H1 (cell line): ENCODE measurements at regions not wholly inside any gene's neighbourhood (a gene's known extent, or its start where the extent isn't known, plus 50 kb on each side); places are given as distances from the start of the nearest gene placed in this dataset.

Source experiments
- CTCF ChIA-PET: fragments of 300-600 bp; sonication (Branson Sonifier 250); formaldehyde crosslinking; loops from one replicate; lab custom pipeline; 2021; ENCODE audit not compliant: partially characterized antibody; lab: Charles Lee
- POLR2A ChIA-PET: fragments of 300-600 bp; sonication (Branson Sonifier 250); formaldehyde crosslinking; loops from one replicate; lab custom pipeline; 2021; ENCODE audit warnings: inconsistent platforms; ENCODE audit not compliant: partially characterized antibody; lab: Charles Lee
- DNase-seq, 2 experiments: peaks; one replicate each; pipeline versions ENCODE4 v3.0.0 to v3.0.0-alpha.2; 2010 to 2022; ENCODE audit warnings: low spot score in 2 of 2, low read depth in 1 of 2, mixed read lengths in 1 of 2
- FAIRE-seq: peaks from 2 replicates; lab custom pipeline; 2011; peaks lifted over from hg19 to GRCh38; lab: Jason Lieb, UNC
- H2AFZ ChIP-seq: 2 replicates; pipeline ENCODE4 v1.8.1; 2012; ENCODE audit warnings: low read length, inconsistent platforms
- H2AK5ac ChIP-seq: 2 replicates; pipeline ENCODE4 v1.6.1; 2013; ENCODE audit warnings: low read depth, low read length
- H2BK120ac ChIP-seq: replicated peaks from 2 replicates; pipeline ENCODE3; 2013; ENCODE audit warnings: low read depth, low read length, inconsistent platforms
- H2BK12ac ChIP-seq: 2 replicates; pipeline ENCODE4 v1.6.1; 2013; ENCODE audit warnings: low read depth, low read length
- H2BK15ac ChIP-seq: 2 replicates; pipeline ENCODE4 v1.6.1; 2013; ENCODE audit warnings: low read length
- H2BK20ac ChIP-seq: 2 replicates; pipeline ENCODE4 v1.6.1; 2013; ENCODE audit warnings: low read length
- H2BK5ac ChIP-seq: 2 replicates; pipeline ENCODE4 v1.6.1; 2013; ENCODE audit warnings: low read depth, low read length
- H3K14ac ChIP-seq: 2 replicates; pipeline ENCODE4 v1.6.1; 2013; ENCODE audit warnings: inconsistent platforms; ENCODE audit not compliant: insufficient read length
- H3K18ac ChIP-seq: 2 replicates; pipeline ENCODE4 v1.6.1; 2013; ENCODE audit warnings: low read length; ENCODE audit errors: extremely low read depth
- H3K23ac ChIP-seq: 2 replicates; pipeline ENCODE4 v1.6.1; 2013; ENCODE audit warnings: inconsistent platforms; ENCODE audit not compliant: insufficient read length
- H3K23me2 ChIP-seq: 2 replicates; pipeline ENCODE4 v1.6.1; 2013; ENCODE audit warnings: low read depth, low read length
- H3K27ac ChIP-seq: 2 replicates; pipeline ENCODE4 v1.6.1; 2011; ENCODE audit warnings: low read depth, low read length, inconsistent platforms
- H3K27me3 ChIP-seq, 4 experiments: replicated peaks in 1 of 4; 1 replicate in 1 of 4; 2 replicates in 3 of 4; pipeline versions ENCODE4 v1.6.1 to v1.8.1; 2011 to 2013; ENCODE audit warnings: low read length in 3 of 4, mild to moderate bottlenecking in 3 of 4, inconsistent platforms in 2 of 4, mixed read lengths in 2 of 4, moderate library complexity in 1 of 4; ENCODE audit not compliant: control insufficient read depth in 3 of 4, insufficient read depth in 3 of 4; ENCODE audit errors: extremely low read depth in 1 of 4
- H3K36me3 ChIP-seq, 4 experiments: 2 replicates each; pipeline versions ENCODE4 v1.6.1 to v1.8.1; 2011 to 2013; ENCODE audit warnings: mild to moderate bottlenecking in 4 of 4, low read length in 3 of 4, moderate library complexity in 2 of 4, control low read depth in 1 of 4, inconsistent platforms in 1 of 4; ENCODE audit not compliant: insufficient read depth in 4 of 4, control insufficient read depth in 2 of 4
- H3K4ac ChIP-seq: replicated peaks from 2 replicates; pipeline ENCODE3; 2013; ENCODE audit warnings: low read length, low read depth, mixed read lengths, inconsistent platforms; ENCODE audit not compliant: insufficient read length
- H3K4me1 ChIP-seq, 4 experiments: replicated peaks in 1 of 4; 1 replicate in 1 of 4; 2 replicates in 3 of 4; pipeline versions ENCODE4 v1.6.1 to v1.8.1; 2011 to 2013; ENCODE audit warnings: low read length in 3 of 4, inconsistent platforms in 2 of 4, mixed read lengths in 1 of 4; ENCODE audit not compliant: insufficient read depth in 4 of 4, control insufficient read depth in 3 of 4
- H3K4me2 ChIP-seq, 2 experiments: 2 replicates each; pipeline versions ENCODE4 v1.6.1 to v1.8.1; 2011 to 2013; ENCODE audit warnings: low read depth in 2 of 2, low read length in 2 of 2, control low read depth in 1 of 2, inconsistent platforms in 1 of 2, mild to moderate bottlenecking in 1 of 2; ENCODE audit not compliant: insufficient read depth in 1 of 2
- H3K4me3 ChIP-seq, 4 experiments: fragments of 200-600, 300-600 bp in 1 of 4; sonication (generic), shearing (Covaris generic), sonication (Bioruptor Twin) in 1 of 4; 2 replicates each; pipeline versions ENCODE4 v1.5.1 to v1.8.1; 2011 to 2016; ENCODE audit warnings: low read length in 4 of 4, low read depth in 3 of 4, control low read depth in 2 of 4, inconsistent platforms in 2 of 4, mild to moderate bottlenecking in 2 of 4, mixed read lengths in 1 of 4, moderate library complexity in 1 of 4; ENCODE audit not compliant: insufficient read depth in 2 of 4; ENCODE audit errors: extremely low read depth in 1 of 4
- H3K56ac ChIP-seq: replicated peaks from 2 replicates; pipeline ENCODE3; 2013; ENCODE audit warnings: low read depth, mild to moderate bottlenecking, mixed read lengths, low read length, inconsistent platforms; ENCODE audit not compliant: insufficient read length
- H3K79me1 ChIP-seq: 2 replicates; pipeline ENCODE4 v1.6.1; 2013; ENCODE audit warnings: low read depth, low read length, control low read depth
- H3K79me2 ChIP-seq, 2 experiments: 2 replicates each; pipeline versions ENCODE4 v1.6.1 to v1.8.1; 2012 to 2013; ENCODE audit warnings: low read length in 2 of 2, mild to moderate bottlenecking in 2 of 2, inconsistent platforms in 1 of 2; ENCODE audit not compliant: insufficient read depth in 2 of 2, control insufficient read depth in 1 of 2
- H3K9ac ChIP-seq, 4 experiments: replicated peaks in 1 of 4; 1 replicate in 1 of 4; 2 replicates in 3 of 4; pipeline versions ENCODE4 v1.6.1 to v1.8.1; 2011 to 2013; ENCODE audit warnings: low read depth in 3 of 4, low read length in 3 of 4, control low read depth in 2 of 4, mild to moderate bottlenecking in 2 of 4, moderate library complexity in 2 of 4, inconsistent platforms in 1 of 4; ENCODE audit errors: extremely low read depth in 1 of 4
- H3K9me3 ChIP-seq, 2 experiments: 2 replicates each; pipeline versions ENCODE4 v1.6.1 to v1.8.1; 2012 to 2013; ENCODE audit warnings: mild to moderate bottlenecking in 2 of 2, moderate library complexity in 2 of 2, control low read depth in 1 of 2, inconsistent platforms in 1 of 2, low read depth in 1 of 2, low read length in 1 of 2, mixed read lengths in 1 of 2; ENCODE audit not compliant: insufficient read depth in 2 of 2
- H4K20me1 ChIP-seq, 2 experiments: replicated peaks in 1 of 2; 2 replicates each; pipeline versions ENCODE3 to v1.8.1; 2011 to 2013; ENCODE audit warnings: inconsistent platforms in 2 of 2, low read length in 2 of 2, mild to moderate bottlenecking in 1 of 2; ENCODE audit not compliant: insufficient read depth in 2 of 2, control insufficient read depth in 1 of 2
- H4K5ac ChIP-seq: 2 replicates; pipeline ENCODE4 v1.6.1; 2013; ENCODE audit warnings: low read length, low read depth, mixed read lengths, inconsistent platforms; ENCODE audit not compliant: insufficient read length
- H4K8ac ChIP-seq: 2 replicates; pipeline ENCODE4 v1.8.0; 2013; ENCODE audit warnings: mild to moderate bottlenecking, moderate library complexity, low read length, inconsistent platforms; ENCODE audit not compliant: insufficient read depth; ENCODE audit errors: extremely low read depth
- H4K91ac ChIP-seq: replicated peaks from 2 replicates; pipeline ENCODE3; 2013; ENCODE audit warnings: low read length, mixed read lengths, inconsistent platforms; ENCODE audit not compliant: insufficient read length
- HDAC6 ChIP-seq: IDR thresholded peaks from one replicate; pipeline ENCODE4 v1.7.1; 2012; ENCODE audit warnings: low read depth, mild to moderate bottlenecking, inconsistent platforms, low read length, moderate library complexity
- SIX5 ChIP-seq: IDR thresholded peaks from 2 replicates; pipeline ENCODE4 v1.6.1; 2011; ENCODE audit warnings: mild to moderate bottlenecking, low read depth, low read length
- WGBS, 2 experiments: shearing (Covaris generic) in 1 of 2; methylation state at CpG; one replicate each; pipeline versions ENCODE4 v1.1.6 to v1.1.7; 2013 to 2015; ENCODE audit warnings: low lambda C conversion rate in 2 of 2, mixed read lengths in 2 of 2, inconsistent platforms in 1 of 2, low coverage in 1 of 2, missing lambda C conversion rate in 1 of 2; ENCODE audit not compliant: insufficient replicate concordance in 2 of 2, insufficient coverage in 1 of 2, insufficient read length in 1 of 2; ENCODE audit errors: extremely low coverage in 1 of 2, missing lambda C conversion rate in 1 of 2; 5-methylcytosine and 5-hydroxymethylcytosine counted together

GRCh38 chr3:135627057-135627456 lies 338.5 kb upstream of the PPP2R3A start:
- no peak overlapping the region for H4K91ac ChIP-seq
- TF ChIP-seq HDAC6 (no peak), SIX5 (no peak)
- no peak overlapping the region for H3K4me2 ChIP-seq
- no peak overlapping the region for H2BK15ac ChIP-seq
- ChIA-PET CTCF (interaction anchor here (1.4 kb wide), 1 partner anchor 170 kb away, joined by 3 read pairs; no protein-coding TSS in a partner anchor), POLR2A (no interaction called here)
- no peak overlapping the region for H2BK12ac ChIP-seq
- no peak overlapping the region for H2BK5ac ChIP-seq
- no peaks in the 10 kb centered on the region for H3K36me3 ChIP-seq
- H3K4me3 ChIP-seq = no peak overlapping the region
- no peaks in the 10 kb centered on the region for H3K79me2 ChIP-seq
- FAIRE-seq = no peak
- H4K20me1 ChIP-seq = no peaks in the 10 kb centered on the region
- no peak overlapping the region for H2BK20ac ChIP-seq
- no peak overlapping the region for H3K56ac ChIP-seq
- WGBS, 2 experiments = 100% methylated on average over 4 of the region's 4 CpGs; no CpG with 5 or more reads in 1 of the 2 experiments
- no peak for DNase-seq
- no peak overlapping the region for H3K9ac ChIP-seq
- no peak overlapping the region for H2AFZ ChIP-seq
- H3K23ac ChIP-seq = no peak overlapping the region
- H3K4me1 ChIP-seq = peaks cover 0 to 3% (median 0%) of the 10 kb centered on the region in 4 experiments; a peak in 1 of 7 replicates
- no peak overlapping the region for H3K18ac ChIP-seq
- no peak overlapping the region for H2AK5ac ChIP-seq
- H4K5ac ChIP-seq = no peak overlapping the region
- H3K14ac ChIP-seq = no peak overlapping the region
- H3K27me3 ChIP-seq = no peaks in the 10 kb centered on the region
- no peaks in the 10 kb centered on the region for H3K79me1 ChIP-seq
- no peak overlapping the region for H3K27ac ChIP-seq
- no peaks in the 10 kb centered on the region for H3K23me2 ChIP-seq
- no peaks in the 10 kb centered on the region for H3K9me3 ChIP-seq
- H2BK120ac ChIP-seq = no peak overlapping the region
- H4K8ac ChIP-seq = no peak overlapping the region
- H3K4ac ChIP-seq = no peak overlapping the region
